Erythroblast (primary cell): ENCODE measurements at regions not wholly inside any gene's neighbourhood (a gene's known extent, or its start where the extent isn't known, plus 50 kb on each side); places are given as distances from the start of the nearest gene placed in this dataset.

Experiments
- GATA1 ChIP-seq: IDR thresholded peaks from 2 replicates; pipeline ENCODE4 v1.6.1; 2011; ENCODE audit warnings: low read depth, mild to moderate bottlenecking, control low read depth, low read length, moderate library complexity
- POLR2A ChIP-seq: IDR thresholded peaks from 2 replicates; pipeline ENCODE4 v1.6.1; 2011; ENCODE audit warnings: mild to moderate bottlenecking, low read length

GRCh38 chr4:75422998-75423397 lies 91.2 kb downstream of the RCHY1 start:
- TF ChIP-seq POLR2A, result no peak
- TF ChIP-seq GATA1, result no peak
